ENCODE measurements at regions not wholly inside any gene's neighbourhood (a gene's known extent, or its start where the extent isn't known, plus 50 kb on each side); places are given as distances from the start of the nearest gene placed in this dataset.

- DNase-seq (ENCODE audit: low read depth): no peak
These were observed 207.7 kb upstream of the FGGY start for GRCh38 chr1:59089036-59089798.

- no peak for DNase-seq (ENCODE audit: low read depth)
These were observed 206.9 kb upstream of the FGGY start for GRCh38 chr1:59089922-59090457.

GRCh38 chr1:59092126-59092525 lies 204.8 kb upstream of the FGGY start:
- no peak for DNase-seq (ENCODE audit: low read depth)

DNA sequence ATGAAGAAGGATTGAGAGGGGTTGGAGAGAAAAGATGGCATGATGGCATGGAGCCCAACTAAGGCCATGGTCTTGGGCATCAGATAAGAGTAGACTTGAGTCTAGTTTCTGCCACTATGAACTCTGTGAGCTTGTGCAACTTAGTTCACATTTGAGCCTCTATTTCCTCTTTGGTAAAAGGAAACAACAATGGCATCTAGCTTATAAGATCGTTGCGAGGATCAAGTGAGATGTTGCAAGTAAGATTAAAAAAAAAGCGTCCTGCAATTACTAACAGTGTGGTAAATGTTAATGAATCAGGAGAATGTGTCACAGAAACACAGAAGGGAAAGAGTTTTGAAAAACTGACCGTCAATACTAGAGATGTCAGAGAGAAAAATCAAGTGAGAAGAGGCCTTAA lies 202.9 kb upstream of the FGGY start:
- no peak for DNase-seq (ENCODE audit: low read depth)

DNA sequence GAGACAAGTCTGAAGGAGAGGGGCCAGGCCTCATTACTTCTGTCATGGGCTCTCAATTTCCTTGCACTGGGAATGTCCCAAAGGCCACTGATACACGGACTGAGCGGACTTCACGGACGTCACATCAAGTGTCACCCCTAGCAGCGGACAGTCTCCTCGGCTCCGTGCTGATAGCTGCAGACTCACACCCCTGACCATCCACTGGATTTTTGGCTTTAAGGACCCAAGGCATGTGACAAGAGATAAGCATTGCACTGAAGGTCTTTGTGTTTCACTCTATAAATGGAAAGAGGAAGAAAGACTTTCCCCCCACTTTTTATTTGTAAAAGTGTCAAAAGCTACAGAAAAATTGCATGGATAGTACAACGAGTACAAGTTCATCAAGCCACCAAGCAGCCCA lies 200.4 kb upstream of the FGGY start:
- DNase-seq (ENCODE audit: low read depth): no peak

GRCh38 chr1:59098655-59099054 lies 198.2 kb upstream of the FGGY start:
- DNase-seq (ENCODE audit: low read depth): no peak

- DNase-seq (ENCODE audit: low read depth): no peak
These were observed 196.1 kb upstream of the FGGY start for GRCh38 chr1:59100708-59101374.

DNA sequence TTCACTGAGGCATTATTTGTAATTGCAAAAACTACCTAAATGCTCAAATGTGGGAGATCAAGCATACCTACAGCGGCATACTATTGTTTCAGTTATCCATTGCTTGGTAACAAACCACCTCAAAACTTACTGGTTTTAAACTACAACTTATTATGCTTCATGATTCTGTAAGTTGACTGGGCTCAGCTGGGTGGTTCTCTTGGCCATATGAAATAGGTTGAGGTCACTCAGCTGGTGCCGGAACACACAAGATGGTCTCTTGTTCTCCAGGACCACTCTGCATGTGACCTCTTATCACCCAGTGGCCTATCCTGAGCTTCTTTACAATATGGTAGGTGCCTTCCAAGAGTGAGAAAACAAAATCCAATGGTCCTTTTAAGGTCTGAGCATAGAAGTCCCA lies 195.4 kb upstream of the FGGY start:
- DNase-seq (ENCODE audit: low read depth): no peak

DNA sequence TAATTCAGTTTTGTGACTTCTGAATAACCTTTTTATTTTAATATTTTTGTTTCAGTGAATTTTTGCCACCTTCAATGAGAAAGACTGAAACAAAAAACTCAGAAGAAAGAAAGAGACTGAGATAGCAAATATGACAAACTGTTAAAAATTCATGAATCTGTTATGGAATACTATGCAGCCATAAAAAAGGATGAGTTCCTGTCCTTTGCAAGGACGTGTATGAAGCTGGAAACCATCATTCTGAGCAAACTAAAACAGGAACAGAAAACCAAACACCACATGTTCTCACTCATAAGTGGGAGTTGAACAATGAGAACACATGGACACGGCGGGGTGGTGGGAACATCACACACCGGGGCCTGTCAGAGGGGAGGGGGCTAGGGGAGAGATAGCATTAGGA lies 193.4 kb upstream of the FGGY start:
- DNase-seq (ENCODE audit: low read depth): no peak

GRCh38 chr1:59104191-59104760 lies 192.6 kb upstream of the FGGY start:
- DNase-seq (ENCODE audit: low read depth): no peak

- no peak for DNase-seq (ENCODE audit: low read depth)
These were observed 191.1 kb upstream of the FGGY start for GRCh38 chr1:59105548-59106507.

DNA sequence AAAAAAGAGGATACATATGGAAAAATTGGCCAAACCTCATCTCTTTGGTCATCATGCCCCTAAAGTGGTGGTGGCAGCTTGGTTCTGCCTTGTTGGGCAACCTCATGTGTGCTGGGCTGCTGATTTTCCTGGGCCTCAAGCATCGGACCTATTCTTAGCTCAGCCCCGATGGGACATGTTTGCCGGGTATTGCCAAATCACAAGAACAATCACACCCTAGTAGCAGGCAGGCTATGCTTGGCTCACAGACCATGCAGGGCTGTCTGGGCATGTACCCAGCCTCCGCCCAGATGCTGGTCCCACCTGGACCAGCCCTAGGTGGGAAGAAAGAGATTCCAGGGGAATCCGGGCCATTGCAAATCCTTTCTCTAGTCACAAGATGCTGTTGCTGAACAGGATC lies 189.4 kb upstream of the FGGY start:
- no peak for DNase-seq (ENCODE audit: low read depth)

GRCh38 chr1:59107916-59108315 lies 189.0 kb upstream of the FGGY start:
- DNase-seq (ENCODE audit: low read depth): no peak

GRCh38 chr1:59108481-59109317 lies 188.2 kb upstream of the FGGY start:
- no peak for DNase-seq (ENCODE audit: low read depth)

DNA sequence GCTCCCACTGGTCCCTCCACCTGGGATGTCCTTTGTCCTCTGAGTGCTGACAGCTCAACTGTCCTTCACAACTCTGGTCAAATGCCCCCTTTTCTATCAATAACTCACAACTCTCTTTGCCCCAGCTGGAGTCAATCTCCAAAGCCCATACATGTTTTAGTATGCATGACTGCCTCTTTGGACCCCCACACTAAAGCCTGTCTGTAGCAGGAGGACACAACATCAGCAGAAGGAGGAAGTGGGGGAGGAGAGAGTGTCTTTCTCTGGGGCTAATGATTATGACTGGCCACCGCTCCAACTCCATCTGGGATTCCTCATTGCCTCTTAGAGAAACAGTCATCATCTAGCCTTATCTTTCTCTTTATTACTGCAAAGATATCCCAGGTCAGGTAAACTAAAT lies 186.6 kb upstream of the FGGY start:
- no peak for DNase-seq (ENCODE audit: low read depth)

DNA sequence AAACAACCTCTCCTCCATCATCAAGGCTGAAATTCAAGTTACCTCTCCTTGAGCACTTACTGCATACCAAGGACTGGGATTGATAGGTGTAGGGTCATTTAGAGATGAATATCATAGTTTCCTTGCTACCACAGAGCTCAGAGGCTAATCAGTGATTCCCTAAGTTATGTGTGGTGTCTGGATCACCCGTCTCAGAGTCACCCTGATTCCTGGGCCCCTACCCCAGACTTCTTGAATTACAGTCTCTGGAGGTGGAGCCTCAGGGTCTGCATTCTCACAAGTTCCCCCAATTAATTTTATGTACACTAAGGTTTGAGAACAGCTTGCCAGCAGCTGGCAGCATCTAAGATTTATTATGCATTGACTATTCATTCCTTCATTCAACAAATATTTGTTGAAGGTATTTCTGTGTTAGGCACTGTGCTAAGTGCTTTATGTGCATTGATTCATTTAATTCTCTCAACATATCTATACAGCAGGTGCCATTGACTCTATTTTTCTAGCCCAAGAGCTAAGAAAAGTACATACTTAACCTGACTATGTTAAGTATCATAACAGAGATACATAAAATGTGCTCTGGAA lies 182.9 kb upstream of the FGGY start:
- no peak for DNase-seq (ENCODE audit: low read depth)

DNA sequence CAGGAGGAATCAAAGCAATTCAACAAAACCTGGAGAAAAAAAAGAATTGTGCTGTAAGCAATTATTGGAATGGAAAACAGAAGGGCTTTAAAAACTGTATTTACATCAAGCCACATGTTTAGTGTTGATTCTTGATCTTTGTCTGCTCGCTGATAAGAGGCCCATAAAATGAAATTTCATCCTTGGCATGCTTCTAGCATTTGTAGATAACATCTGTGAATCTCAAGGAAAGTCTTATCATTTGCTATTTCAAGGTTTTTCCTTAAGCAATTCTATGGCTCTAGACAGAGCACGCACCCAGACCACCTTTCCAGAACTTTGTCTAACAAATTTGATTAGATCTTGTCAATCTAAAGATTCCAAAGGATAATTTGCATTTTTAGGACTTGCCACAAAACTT lies 181.0 kb upstream of the FGGY start:
- no peak for DNase-seq (ENCODE audit: low read depth)

GRCh38 chr1:59116920-59117542 lies 179.9 kb upstream of the FGGY start:
- no peak for DNase-seq (ENCODE audit: low read depth)

DNA sequence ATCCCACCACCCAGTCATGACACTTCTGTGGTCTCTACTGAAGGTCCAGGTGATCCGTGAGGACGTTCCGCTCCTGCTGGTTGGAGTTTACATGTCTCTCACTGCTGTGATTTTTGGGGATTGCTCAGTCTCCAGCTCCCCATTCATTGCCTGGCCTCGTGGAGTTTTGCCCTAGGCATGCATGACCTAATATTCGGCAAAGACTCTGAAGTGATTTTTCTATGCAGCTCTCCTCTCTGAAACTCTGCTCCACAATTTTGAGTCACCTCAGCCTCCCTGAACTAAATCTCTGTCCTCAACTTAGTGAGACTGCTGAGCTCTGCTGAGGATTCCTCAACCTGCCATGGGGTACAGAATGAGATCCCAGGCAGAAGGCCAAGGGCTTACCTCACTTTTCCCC lies 174.4 kb upstream of the FGGY start:
- no peak for DNase-seq (ENCODE audit: low read depth)

DNA sequence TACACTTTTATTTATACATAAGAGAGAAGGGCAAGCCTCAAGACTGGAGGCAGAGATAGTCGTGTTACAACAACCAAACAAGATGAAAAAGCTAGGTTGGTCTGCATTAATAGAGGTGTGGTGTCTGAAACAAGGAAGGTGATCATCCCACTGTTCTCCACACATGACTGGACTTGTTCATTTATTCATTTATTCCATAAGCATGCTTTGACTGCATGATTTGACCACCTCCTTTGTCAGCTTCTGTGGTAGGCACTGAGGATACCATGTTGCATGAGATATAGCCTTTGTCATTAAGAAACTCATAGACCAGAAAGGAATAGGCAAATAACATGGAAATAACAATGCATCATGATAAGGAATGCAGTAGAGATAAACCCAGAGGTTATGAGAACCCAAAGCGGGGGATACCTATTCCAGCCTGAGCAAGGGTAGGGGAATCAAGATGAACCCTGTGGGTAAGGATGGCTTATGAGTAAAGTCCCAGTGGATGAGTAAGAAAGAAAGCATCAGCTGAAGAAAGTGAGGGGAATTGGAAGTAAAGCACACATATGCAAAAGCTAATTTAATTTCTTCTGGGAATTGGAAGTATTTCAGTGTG lies 173.7 kb upstream of the FGGY start:
- DNase-seq (ENCODE audit: low read depth): no peak

Data from activated T-cell treated with anti-CD3 and anti-CD28 coated beads for 48 hours (primary cell).